DND-41 (cell line): ENCODE measurements at regions not wholly inside any gene's neighbourhood (a gene's known extent, or its start where the extent isn't known, plus 50 kb on each side); places are given as distances from the start of the nearest gene placed in this dataset.

Source experiments
- CTCF ChIP-seq: IDR thresholded peaks from 2 replicates; pipeline ENCODE4 v1.5.1; 2012; ENCODE audit warnings: borderline replicate concordance, low read length, moderate library complexity, mild to moderate bottlenecking; ENCODE audit not compliant: poor library complexity, severe bottlenecking; ENCODE audit errors: extremely low read depth
- EZH2 ChIP-seq: IDR thresholded peaks from 3 replicates; pipeline ENCODE4 v1.6.1; 2012; ENCODE audit warnings: borderline replicate concordance, low read depth, mild to moderate bottlenecking, moderate library complexity, low read length, inconsistent platforms; ENCODE audit not compliant: severe bottlenecking

- TF ChIP-seq CTCF, result no peak
- no peak for TF ChIP-seq EZH2
Observed at GRCh38 chr16:61083711-61084110, 952.5 kb downstream of the CDH8 start.
